GM19372 (cell line): ENCODE measurements at regions not wholly inside any gene's neighbourhood (a gene's known extent, or its start where the extent isn't known, plus 50 kb on each side); places are given as distances from the start of the nearest gene placed in this dataset.

Experiments used
- ATAC-seq: cut with Tn5 transposase; IDR thresholded peaks from one replicate; pipeline ENCODE4 v1.9.1; 2021; ENCODE audit warnings: mild to moderate bottlenecking, low read depth, moderate library complexity; ENCODE audit not compliant: unreplicated experiment

GRCh38 chr2:19750136-19750535, 151.6 kb downstream of the TTC32 start:
- no peak for ATAC-seq

GRCh38 chr2:19749507-19749836, 152.3 kb downstream of the TTC32 start:
- ATAC-seq, result no peak

GRCh38 chr2:19748711-19749506, 152.9 kb downstream of the TTC32 start:
- no peak for ATAC-seq

- ATAC-seq, result no peak
Observed at GRCh38 chr2:19748073-19748375, 153.8 kb downstream of the TTC32 start.

GRCh38 chr2:19747310-19748072, 154.3 kb downstream of the TTC32 start:
- ATAC-seq, result no peak

- no peak for ATAC-seq
Observed at GRCh38 chr2:19746611-19747309, 155.0 kb downstream of the TTC32 start.

GRCh38 chr2:19746137-19746600, 155.6 kb downstream of the TTC32 start:
- ATAC-seq, result no peak

GRCh38 chr2:19745318-19746136, 156.3 kb downstream of the TTC32 start:
- ATAC-seq, result no peak

- ATAC-seq, result no peak
Observed at GRCh38 chr2:19744456-19745199, 157.2 kb downstream of the TTC32 start.

GRCh38 chr2:19743641-19744040, 158.1 kb downstream of the TTC32 start:
- ATAC-seq, result no peak

- no peak for ATAC-seq
Observed at GRCh38 chr2:19742872-19743271, 158.9 kb downstream of the TTC32 start.

- ATAC-seq, result no peak
Observed at GRCh38 chr2:19739256-19739655, 162.5 kb downstream of the TTC32 start.

GRCh38 chr2:19738707-19739106, 163.1 kb downstream of the TTC32 start:
- ATAC-seq, result no peak

- no peak for ATAC-seq
Observed at GRCh38 chr2:19736191-19736831, 165.5 kb downstream of the TTC32 start.

GRCh38 chr2:19733951-19734425, 167.8 kb downstream of the TTC32 start:
- ATAC-seq, result no peak

GRCh38 chr2:19733390-19733789, 168.4 kb downstream of the TTC32 start:
- no peak for ATAC-seq

GRCh38 chr2:19732255-19732654, 169.5 kb downstream of the TTC32 start:
- ATAC-seq, result no peak

- no peak for ATAC-seq
Observed at GRCh38 chr2:19731515-19731914, 170.3 kb downstream of the TTC32 start.

GRCh38 chr2:19731037-19731436, 170.7 kb downstream of the TTC32 start:
- no peak for ATAC-seq
